Middle frontal gyrus (tissue), 1 donor: ENCODE measurements at regions not wholly inside any gene's neighbourhood (a gene's known extent, or its start where the extent isn't known, plus 50 kb on each side); places are given as distances from the start of the nearest gene placed in this dataset.
"Not testable (repeated sequence)": the region's sequence is repeated elsewhere in the genome, so short reads cannot be mapped to it uniquely, and the experiment has no call there.

Experiments used
- DNase-seq: peaks from one replicate; pipeline ENCODE4 v3.0.0-alpha.2; 2015; ENCODE audit warnings: low spot score; ENCODE audit errors: extremely low spot score

GRCh38 chr2:184993746-184994145, 395.4 kb downstream of the ZNF804A start:
- no peak for DNase-seq

DNA sequence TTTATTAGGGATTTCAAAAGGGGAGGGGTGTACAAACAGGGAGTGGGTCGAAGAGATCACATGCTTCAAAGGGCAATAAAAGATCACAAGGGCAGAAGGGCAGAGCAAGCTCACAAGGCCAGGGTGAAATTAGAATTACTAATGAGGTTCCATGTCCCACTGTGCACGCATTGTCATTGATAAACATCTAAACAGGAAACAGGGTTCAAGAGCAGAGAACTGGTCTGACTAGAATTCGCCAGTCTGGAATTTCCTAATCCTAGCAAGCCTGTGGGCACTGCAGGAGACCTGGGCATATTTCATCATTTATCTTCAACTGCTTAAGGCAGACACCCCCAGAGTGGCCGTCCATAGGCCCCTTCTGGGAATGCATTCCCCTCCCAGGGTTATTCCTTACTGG, 408.2 kb downstream of the ZNF804A start:
- DNase-seq = no peak

GRCh38 chr2:185012643-185013042, 414.3 kb downstream of the ZNF804A start:
- no peak for DNase-seq

DNA sequence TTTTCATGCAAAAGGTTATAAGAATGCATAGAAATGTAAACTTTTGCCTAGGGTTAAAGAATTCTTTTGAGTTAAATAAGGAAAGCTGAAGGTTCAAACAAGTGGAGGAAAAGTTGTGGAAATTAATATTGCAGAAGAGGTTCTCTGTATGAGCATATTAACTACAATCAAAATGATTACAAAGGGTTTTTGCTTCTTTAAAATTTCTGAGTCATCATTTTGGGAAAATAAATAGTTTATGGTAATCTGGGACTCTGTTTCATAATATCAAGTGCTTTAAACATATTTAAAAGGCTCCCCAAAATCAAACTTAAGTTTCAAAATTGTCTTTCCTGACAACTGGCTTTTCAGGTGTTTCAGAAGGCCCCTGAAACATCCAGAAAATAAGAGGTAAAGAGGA, 415.7 kb downstream of the ZNF804A start:
- no peak for DNase-seq

GRCh38 chr2:185025891-185026290, 427.6 kb downstream of the ZNF804A start:
- not testable (repeated sequence) for DNase-seq

GRCh38 chr2:185035906-185036305, 437.6 kb downstream of the ZNF804A start:
- DNase-seq = no peak

DNA sequence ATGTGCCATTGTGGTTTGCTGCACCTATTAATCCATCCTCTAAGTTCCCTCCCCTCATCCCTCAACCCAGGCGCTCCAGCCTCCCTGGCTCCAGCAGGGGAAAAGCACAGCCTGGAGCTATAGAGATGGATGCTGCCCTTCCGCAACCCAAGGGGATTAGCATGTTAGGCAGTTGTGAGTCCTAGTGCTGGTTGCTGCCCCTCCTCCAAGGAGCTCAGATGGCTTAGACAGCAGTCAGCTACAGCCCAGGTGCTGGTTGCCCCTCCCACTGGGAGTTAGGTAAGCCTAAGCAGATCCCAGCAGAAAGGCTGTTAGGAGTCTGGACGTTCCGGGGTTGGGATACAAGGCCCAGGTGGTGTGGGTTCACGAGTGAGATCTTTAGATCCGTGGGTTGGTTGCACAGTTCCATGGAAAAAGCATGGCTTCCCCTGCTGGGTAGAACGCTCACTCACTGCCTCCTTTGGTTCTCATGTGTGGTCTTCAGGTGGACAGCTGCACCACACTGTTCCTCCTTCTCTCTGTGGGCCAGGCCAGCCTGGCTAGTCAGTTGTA, 446.1 kb downstream of the ZNF804A start:
- no peak for DNase-seq

- no peak for DNase-seq
Measured at GRCh38 chr2:185050804-185051203, 452.5 kb downstream of the ZNF804A start.

GRCh38 chr2:185063761-185064160, 465.4 kb downstream of the ZNF804A start:
- no peak for DNase-seq

DNA sequence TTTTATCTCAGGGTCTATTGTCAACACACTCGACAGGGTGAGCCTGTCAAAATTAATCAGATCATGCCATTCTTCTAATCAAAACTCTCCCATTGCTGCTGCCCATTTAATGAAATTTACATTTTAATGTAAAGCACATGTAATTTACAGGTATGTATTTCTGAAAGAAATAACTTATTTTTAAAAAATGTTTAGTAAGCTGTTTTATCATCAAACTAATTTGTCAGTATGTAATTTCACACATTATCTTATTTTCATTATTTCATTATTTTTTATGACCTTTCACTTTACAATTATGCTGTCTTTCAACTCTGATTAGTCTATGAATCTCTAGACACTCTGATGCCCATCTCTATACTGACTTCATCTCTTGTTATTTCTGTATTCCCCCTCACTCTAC, 467.8 kb downstream of the ZNF804A start:
- no peak for DNase-seq

DNA sequence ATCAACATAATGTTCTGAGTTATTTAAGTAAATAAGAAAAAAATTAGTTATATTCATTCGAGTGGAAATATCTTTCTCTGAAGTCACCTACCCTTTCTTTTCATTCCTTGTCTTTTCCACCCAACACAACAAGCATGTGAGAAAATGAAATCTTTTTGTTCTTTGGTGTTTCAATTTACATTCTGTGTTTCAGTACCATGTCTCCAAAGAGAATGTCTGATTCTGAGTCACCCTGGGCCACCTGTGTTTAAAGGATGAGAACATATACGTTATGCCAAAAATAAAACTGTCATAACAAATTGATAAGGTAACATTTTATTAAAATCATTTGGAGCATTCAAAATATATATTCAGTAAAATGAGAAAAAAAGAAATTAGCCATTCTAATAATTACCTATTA, 470.8 kb downstream of the ZNF804A start:
- DNase-seq = no peak

DNA sequence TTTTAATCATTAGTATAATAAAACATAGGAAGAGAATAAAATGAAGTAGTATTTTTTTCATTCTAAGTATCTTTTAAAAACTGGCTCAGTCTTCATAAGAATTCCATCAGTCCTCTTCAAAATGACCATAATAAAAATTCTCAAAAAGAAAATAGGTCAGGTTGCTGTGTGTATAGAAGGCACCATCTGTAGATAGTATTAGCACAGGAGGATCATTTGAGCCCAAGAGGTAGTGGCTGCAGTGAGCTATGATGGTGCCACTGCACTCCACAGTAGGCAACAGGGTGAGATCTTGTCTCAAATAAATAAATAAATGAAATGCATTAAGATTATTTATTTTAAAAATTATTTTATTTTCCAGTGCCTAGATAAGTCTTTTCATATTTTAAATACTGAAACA, 475.8 kb downstream of the ZNF804A start:
- DNase-seq = no peak

DNA sequence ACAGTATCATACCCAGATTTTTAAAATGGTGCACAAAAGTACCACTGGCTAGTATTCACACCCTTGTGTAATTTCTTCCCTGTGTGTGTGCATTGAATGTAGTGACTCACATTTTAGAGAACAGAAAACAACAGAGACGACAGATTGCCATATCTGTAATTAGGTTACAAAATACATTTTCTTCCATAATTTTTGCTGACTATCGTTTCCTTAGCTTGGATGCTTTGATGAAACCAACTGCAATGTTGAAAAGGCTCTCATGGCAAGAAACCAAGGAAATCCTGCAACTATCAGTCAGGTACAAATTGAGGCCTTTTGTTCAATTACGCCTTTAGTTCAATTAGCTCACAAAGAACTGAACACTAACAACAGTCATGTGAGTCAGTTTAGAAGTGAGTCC, 484.4 kb downstream of the ZNF804A start:
- DNase-seq = no peak

GRCh38 chr2:185108588-185108987, 510.3 kb downstream of the ZNF804A start:
- no peak for DNase-seq

DNA sequence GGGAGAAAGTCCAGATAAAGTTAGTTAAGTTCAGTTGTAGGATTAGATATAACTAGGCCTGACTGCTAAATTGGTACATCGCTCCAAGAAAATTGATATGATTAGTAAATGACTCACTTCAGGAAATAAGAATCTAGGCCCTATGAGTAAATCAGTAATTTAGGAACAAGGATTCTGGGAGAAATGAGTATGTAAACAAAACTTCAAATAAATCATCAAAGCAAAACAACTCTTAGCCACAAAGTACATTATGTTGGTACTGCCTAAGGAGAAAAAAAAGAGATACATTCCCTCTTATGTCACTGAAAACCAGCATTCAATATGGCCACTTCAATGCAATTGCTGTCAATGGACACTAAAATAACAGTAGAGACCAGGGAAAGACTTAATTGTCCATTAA, 529.1 kb downstream of the ZNF804A start:
- DNase-seq = no peak

DNA sequence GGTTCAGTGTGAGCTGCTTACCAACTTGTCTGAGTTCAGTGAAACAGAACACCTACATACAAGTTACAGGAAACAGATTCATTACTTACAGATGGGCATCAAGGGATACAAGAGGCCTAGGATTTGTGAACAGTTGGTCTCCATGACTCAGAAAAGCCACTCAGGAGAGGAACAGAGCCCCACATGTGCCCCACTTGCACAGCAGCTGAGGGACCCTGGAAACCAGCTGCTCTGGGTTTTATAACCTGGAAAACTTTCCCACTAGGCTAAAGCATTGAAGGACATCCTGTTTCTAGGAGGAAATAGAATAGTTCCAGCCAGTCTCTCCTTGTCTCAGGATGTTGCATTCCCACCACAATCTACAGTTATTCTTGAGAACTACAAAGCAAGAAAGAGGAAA, 530.0 kb downstream of the ZNF804A start:
- DNase-seq = no peak

DNA sequence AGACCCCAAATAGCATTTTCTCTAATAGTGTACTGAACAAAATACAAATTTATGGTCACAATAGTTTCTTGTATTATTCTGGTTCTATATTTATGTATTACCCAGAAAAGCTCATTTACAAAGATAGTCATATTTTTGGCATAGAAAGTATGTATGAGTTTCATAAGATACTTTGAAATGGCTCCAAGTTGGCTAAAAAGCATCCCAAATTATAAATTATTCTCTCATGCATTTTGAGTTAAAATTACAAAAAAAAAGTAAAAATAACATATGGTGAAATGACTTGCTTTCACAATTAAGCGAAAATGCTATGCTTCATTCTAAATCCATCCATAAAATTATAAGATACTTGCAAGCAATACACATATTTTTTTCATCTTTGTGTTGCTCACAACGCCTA, 530.7 kb downstream of the ZNF804A start:
- no peak for DNase-seq

DNA sequence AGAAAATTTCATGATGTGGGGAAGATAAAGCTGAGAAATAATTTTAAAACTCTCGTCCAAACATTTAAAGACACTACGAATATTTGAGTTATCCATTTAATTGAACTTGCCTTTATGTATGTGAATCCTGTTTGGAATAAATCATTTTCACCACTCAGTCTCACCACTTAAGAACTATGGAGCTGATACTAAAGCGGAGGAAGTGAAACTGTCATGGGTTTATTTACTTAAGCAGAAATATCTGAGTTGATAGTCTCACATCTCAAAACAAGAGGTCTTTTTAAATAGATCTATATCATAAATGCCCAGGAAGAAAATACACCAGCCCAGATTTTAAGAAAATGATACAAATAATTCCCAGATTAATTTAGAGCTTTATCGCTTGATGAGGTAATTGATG, 532.4 kb downstream of the ZNF804A start:
- DNase-seq = no peak

GRCh38 chr2:185132501-185133041, 534.2 kb downstream of the ZNF804A start:
- no peak for DNase-seq

DNA sequence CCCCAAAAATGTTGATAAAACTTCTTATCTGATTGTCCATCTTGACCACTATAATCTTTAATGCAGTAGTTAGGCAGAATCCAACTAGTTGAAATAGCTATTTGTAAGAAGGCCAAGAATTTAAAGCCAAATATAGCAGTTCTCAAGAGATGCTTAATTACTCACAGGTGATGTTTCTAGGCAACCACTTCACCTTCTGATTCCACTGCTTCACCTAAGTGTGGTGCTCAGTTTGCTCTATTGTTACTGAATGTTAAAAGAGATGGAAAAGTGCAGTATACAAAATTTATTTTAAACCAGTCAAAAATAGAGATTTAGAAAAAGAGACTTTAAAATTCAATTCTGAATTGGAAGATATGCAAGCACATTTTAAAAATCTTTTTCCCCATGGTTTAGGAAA, 539.4 kb downstream of the ZNF804A start:
- no peak for DNase-seq

DNA sequence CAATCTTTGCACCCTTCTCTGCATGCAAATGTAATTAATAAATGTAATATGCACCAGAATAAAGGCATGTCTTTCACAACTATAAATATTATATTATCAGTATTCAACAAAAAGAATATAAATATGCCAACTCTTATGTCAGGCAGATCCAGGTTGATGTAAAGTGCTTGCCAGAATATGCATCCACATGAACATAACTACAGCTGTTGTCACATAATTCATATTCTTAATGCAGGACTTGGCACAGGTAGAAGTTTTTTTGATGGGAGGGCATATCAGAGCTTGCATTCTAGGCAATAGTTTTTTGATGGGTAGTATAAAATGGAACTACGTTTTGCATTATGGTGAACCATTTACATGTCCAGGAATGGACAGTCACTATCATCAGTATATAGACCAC, 544.3 kb downstream of the ZNF804A start:
- no peak for DNase-seq

DNA sequence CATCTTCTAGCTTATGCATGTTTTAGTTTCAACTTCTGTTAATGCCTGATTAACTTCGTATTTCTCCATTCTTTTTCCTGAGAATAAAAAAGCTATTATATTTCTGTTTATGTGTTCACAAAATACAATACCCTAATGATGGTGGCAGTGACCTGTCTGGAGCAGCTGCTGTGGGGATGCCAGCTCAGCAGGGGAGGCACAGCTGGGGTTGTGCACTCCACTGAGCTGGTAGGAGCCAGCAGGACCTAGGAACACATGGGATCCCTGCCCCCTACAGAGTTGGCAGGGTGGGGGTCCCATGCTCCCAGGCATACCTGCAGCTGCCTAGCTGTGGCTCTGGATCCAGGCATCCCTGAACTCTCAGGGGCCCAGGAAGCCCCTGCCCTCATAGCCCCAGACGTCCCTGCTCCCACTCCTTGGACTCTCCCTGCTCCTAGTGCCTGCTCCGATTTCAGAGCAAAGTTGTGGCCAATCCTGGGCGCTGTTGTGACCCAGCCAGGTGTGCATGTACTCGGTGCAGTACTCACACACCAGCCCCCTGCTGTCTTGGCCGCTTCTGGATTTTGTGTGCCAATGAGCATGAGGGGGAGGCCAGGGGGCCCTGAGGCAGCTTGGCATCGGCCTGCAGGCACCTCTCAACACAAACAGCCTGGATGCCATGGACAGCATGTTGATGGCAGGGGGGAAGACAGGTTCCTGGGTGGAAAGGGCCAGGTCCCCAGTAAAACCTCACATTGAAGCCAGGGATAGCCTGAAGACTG, 546.0 kb downstream of the ZNF804A start:
- DNase-seq = no peak
